T47D (cell line): ENCODE measurements at regions not wholly inside any gene's neighbourhood (a gene's known extent, or its start where the extent isn't known, plus 50 kb on each side); places are given as distances from the start of the nearest gene placed in this dataset.

Experiments
- DNase-seq, 2 experiments: peaks; one replicate each; pipeline versions ENCODE4 v3.0.0 to v3.0.0-alpha.2; 2011 to 2012; ENCODE audit warnings: low read depth in 1 of 2, low spot score in 1 of 2
- JUND ChIP-seq: IDR thresholded peaks from 2 replicates; pipeline ENCODE4 v1.6.1; 2012; ENCODE audit warnings: low read depth
- in situ Hi-C: cut with HindIII; loops from 2 replicates; pipeline ENCODE4 v1.10.0; 2016; ENCODE audit warnings: low sequenced_read_pairs, low pct_unique_long_range_greater_than_20kb

GRCh38 chr19:28990522-28990921 is 222.4 kb downstream of the UQCRFS1 start:
- in situ Hi-C loops, result no loop called here
- DNase-seq, result peak in 1 of 2 experiments; percentile 5
- no peak for TF ChIP-seq JUND

DNA sequence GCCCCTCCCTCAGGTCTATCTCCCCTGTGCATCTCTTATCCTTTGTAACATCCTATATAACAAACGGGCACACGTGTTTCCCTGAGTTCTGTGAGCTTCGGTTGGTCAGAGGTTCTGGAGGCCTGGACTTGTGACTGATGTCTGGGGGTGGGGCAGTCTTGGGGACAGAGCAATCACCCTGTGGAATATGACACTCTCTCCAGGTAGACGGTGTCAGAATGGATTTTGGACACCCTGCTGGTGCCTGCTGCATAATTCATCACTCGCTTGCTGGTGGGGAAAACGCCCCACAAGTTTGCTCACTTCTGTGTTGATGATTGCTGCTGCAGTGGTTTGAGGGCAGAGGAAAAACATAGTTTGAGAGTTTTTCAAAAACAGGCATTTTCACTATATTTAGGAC is 223.2 kb downstream of the UQCRFS1 start:
- no peak for TF ChIP-seq JUND
- in situ Hi-C loops, result no loop called here
- no peak for DNase-seq

GRCh38 chr19:28988066-28988465 is 224.9 kb downstream of the UQCRFS1 start:
- no peak for TF ChIP-seq JUND
- no peak for DNase-seq
- in situ Hi-C loops, result no loop called here

DNA sequence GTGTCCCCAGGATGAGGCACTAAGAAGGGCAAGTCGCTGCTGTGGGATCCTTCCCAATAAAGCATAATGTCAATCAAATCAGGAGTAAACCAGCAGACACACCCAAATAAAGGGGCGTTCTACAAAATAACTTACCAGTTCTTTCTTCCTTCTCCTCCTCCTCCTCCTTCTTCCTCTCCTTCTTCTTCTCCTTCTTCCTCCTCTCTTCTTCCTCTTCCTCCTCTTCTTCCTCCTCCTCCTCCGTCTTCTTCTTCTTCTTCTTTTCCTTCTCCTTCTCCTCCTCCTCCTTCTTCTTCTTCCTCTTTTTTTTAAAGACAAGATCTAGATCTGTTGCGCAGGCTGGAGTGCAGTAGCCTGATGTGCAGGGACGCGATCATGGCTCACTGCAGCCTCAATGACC is 225.8 kb downstream of the UQCRFS1 start:
- DNase-seq, result no peak
- no peak for TF ChIP-seq JUND
- in situ Hi-C loops, result no loop called here

- in situ Hi-C loops, result no loop called here
- TF ChIP-seq JUND, result no peak
- DNase-seq, result no peak
These were observed 227.8 kb downstream of the UQCRFS1 start for GRCh38 chr19:28985201-28985600.

DNA sequence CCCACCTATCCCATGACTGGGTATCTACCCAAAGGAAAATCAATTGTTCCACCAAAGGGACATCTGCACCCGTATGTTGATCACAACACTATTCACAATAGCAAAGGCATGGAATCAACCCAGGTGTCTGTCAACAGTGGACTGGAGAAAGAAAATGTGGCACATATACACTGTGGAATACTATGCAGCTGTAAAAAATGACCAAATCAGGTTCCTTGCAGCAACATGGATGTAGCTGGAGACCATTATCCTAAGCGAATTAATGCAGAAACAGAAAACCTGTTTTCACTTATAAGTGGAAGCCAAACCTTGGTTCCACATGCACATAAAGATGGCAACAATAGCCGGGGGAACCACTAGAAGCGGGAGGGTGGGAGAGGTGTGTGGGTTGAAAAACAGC is 228.6 kb downstream of the UQCRFS1 start:
- DNase-seq, result no peak
- in situ Hi-C loops, result no loop called here
- no peak for TF ChIP-seq JUND

GRCh38 chr19:28983430-28983829 is 229.5 kb downstream of the UQCRFS1 start:
- in situ Hi-C loops, result no loop called here
- no peak for DNase-seq
- no peak for TF ChIP-seq JUND

DNA sequence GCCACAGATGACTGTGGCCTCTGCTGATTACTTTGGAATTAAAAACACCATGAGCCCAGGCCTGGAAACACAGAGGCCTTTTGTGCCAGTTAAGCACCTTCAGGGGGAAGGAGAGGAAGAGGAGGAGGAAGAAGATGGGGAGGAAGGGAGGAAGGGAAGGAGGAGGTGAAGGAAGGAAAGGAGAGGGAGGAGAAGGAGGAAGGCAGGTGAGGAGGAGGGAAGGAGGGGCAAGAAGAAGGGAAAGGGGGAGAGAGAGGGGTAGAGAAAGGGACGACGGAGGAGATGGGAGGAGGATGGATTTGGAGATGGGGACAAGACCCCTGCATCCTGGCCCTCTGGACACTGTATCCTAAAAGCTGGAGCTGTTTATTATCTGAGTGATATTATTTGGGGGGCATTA is 231.0 kb downstream of the UQCRFS1 start:
- DNase-seq, result no peak
- TF ChIP-seq JUND, result no peak
- in situ Hi-C loops, result no loop called here

- peak in 1 of 2 experiments; percentile 10 for DNase-seq
- in situ Hi-C loops, result no loop called here
- no peak for TF ChIP-seq JUND
These were observed 231.4 kb downstream of the UQCRFS1 start for GRCh38 chr19:28981518-28981917.

- peak in 1 of 2 experiments; percentile 16 for DNase-seq
- no peak for TF ChIP-seq JUND
- in situ Hi-C loops, result no loop called here
These were observed 232.6 kb downstream of the UQCRFS1 start for GRCh38 chr19:28980236-28980868.

DNA sequence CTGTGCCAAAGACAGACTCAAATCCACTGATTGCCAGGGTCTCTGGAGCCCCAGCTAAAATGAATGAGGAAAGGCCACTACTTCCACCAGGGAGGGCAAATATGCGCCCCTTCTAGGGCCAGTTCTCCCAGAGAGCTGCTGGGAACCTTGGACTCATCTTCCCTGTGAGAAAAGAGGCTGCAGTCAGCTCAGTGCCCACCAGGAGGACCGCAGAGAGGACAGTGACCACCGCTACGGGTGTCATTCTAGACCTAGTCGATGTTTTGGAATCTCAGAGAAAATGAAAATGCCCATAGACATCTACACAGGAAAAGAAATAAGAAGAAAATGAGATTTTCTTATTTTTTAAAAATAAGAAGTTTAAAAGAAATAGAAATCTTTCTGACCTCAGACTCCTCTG is 235.1 kb downstream of the UQCRFS1 start:
- DNase-seq, result no peak
- no peak for TF ChIP-seq JUND
- in situ Hi-C loops, result no loop called here

- no peak for TF ChIP-seq JUND
- DNase-seq, result no peak
- in situ Hi-C loops, result no loop called here
These were observed 240.7 kb downstream of the UQCRFS1 start for GRCh38 chr19:28972058-28972852.

- TF ChIP-seq JUND, result no peak
- in situ Hi-C loops, result no loop called here
- DNase-seq, result no peak
These were observed 241.4 kb downstream of the UQCRFS1 start for GRCh38 chr19:28971513-28971912.
